Stimulated activated CD8-positive, alpha-beta memory T cell treated with anti-CD3 and anti-CD28 coated beads, Interleukin-15, amount 100 ng/mL, for 1 hour (primary cell): ENCODE measurements at regions not wholly inside any gene's neighbourhood (a gene's known extent, or its start where the extent isn't known, plus 50 kb on each side); places are given as distances from the start of the nearest gene placed in this dataset.
"Not testable (repeated sequence)": the region's sequence is repeated elsewhere in the genome, so short reads cannot be mapped to it uniquely, and the experiment has no call there.

Experiments used
- DNase-seq: peaks from one replicate; pipeline ENCODE4 v3.0.0-alpha.2; 2020; ENCODE audit warnings: low read depth

DNA sequence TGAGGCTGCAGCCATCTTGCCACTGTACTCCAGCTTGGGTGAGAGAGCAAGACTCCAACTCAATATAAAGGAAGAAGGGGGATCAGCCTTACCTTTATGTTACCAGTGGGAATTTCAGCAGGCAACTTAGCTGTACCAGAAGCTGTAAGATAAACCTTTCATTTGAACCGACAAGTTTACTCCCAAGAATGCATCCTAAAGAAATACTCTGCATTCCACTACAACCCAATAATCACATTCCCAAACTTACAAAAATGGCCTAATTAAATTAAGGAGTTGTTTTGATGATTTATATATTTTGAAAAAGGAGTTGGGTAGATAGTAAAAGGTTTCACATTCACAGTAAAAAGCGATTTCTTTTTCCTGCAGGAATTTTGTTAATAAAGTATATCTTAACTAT, 241.4 kb downstream of the TTC8 start:
- DNase-seq: no peak

DNA sequence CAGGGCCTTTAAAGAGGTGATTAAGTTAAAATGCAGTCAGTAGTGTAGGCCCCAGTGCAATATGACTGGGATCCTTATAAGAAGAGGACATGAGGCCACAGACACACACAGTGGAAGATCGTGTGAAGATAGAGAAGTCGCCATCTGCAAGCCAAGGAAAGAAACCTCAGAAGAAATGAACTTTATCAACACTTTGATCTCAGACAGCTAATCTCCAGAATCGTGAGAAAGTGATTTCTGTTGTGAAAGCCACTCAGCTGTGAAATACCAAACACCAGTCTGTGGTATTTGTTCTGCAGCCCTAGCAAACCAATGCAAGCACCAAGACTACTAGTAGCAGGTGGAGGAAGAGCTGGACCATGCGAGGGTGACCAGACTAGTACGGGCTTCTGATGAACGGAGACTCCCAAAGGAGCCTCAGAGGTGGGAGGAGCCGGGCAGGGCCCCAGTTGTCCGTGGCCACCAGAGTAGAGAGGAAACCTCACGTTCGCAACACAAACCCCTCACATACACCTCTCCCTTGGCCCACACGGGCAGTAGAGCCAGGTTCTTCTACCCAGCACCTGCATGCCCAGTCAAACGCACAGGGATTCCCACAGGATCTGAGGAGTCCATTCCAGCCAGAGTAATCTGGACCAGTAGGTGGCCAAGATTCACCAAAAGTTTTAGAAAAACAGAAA, 243.0 kb downstream of the TTC8 start:
- no peak for DNase-seq

DNA sequence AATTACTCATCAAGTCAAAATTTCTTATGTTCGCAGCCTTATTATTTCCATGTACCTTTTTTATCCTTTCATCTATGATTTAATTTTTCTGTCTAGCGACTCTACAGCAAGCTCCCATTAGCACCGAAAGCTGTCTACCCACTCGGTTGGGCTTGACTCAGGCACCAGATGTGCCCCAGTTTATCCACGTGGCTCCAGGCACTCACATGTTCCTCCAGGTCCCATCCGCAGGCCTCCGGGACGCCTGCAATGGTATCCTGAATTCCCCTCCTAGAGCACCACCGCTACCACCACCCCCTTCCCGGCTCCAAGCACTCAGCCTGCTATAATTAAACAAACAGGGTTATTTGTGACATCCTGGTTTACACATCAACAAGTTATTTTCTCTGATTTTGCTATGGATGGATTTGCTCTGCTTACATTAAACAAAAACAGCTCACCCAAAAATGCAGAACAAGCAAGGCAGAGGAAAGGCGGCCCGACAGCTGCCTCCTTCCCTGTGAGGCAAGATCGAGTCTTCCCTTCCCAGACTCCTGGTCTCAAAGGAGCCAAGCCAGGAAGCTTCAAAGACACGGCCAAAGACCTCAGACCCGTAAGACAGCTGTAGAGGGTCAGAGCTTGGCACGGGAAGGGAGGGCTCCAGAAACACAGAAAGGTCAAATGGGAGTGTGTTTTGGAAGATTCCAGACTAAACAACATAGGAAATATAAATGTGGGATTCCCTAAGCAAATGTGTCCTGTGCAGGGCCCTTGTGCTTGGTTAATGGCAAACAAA, 253.8 kb downstream of the TTC8 start:
- DNase-seq: no peak

DNA sequence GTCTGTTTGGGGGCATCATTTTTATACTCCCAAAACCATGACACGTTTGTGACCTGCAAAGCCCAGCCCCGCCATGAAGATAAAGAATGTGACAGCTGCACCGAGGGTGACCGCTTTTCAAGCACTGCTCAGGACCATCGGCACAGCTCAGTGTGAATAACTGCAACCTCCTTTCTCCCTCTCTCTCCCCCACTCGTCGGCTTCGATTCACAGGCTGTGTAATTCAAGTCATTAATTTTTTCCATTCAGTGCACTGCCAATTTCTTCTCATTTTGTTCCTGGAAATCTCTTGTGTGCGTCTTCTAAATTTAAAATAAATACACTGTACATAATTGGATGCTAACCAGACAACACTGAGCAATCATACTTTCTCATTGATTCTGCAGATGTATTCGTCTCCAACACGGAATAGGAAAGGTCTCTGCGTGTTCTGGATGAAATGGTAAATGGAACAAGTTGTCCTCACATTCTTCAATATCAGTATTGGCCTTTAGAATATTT, 260.8 kb downstream of the TTC8 start:
- DNase-seq: no peak

DNA sequence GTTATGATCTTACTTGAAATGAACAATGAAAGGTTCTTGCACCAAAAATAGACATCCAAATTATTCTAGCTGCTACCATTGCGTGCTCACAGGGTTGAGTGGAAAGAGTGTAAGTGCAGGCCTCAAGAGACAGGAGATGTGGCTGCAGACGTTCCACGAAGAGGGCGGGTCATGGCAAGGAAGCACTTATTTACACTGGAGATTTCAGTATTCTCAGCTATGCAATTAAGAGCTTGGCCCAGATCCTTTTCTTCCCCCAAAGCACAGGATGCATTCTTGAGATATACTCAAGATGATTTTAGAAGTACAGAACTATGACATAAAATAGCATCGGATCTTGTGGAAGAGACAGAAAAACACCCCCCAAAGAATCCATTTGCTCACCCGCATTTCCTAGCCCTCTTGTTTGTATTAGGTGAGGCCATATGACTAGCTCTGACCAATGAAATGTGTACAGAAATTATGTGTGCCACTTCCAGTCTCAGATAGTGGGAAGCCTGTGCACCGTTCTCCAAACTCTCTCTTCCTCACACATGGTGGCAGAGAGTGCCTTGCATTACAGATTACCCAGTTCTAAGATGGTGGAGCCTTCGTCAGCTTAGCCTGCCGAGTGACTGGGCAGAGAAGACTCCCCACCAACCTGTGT, 261.4 kb downstream of the TTC8 start:
- no peak for DNase-seq

DNA sequence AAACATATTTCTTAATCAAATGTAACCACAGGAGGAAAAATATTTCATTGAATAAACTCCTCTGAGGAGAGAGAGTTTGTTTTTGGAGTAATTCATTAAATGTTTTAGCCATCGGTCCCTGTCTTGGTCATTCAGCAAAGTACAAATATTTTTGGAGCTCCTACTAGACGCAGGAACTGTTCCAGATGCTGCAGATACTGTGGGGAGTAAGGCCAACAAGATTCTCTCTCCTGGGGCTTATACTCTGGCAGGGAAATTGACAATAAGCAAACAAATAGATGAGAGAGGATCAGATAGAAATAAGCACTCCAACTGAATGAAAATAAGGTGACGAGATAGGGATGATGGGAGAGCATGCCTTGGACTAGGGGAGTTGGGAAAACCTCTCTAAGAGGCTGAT, 264.1 kb downstream of the TTC8 start:
- DNase-seq: no peak

DNA sequence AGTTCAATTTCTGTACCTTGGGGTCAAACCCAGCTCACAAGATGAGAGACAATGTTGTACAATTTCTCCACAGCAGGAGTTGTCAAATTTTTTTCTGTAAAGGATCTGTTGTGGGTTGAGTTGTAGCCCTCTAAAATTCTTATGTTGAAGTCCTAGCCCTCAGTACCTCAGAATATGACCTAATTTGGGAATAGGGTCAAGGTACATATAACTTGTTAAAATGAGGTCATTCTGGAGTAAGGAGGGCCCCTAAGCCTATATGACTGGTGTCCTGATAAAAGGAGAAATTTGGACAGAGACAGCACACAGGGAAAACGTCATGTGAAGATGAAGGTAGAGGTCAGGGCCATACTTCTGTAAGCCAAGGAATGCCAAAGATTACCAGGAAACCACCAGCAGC, 264.9 kb downstream of the TTC8 start:
- DNase-seq: no peak

DNA sequence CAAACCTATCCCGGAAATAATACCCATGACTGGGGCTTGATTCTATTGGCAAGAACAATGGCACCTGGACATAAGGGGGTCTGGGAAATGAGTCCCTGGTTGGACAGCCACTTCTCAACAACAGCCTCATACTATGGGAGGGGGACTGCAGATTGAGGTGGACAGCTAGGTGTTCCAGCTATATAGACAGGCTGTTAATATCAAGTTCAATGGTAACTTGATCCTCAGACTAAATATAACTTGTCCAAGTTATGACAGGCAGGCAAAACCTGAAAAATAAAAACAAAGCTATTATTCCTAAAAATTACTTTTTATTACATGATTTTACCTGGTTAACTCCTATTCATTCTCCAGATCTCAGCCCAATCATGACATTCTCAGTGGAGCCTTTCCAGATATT, 267.3 kb downstream of the TTC8 start:
- DNase-seq: no peak

DNA sequence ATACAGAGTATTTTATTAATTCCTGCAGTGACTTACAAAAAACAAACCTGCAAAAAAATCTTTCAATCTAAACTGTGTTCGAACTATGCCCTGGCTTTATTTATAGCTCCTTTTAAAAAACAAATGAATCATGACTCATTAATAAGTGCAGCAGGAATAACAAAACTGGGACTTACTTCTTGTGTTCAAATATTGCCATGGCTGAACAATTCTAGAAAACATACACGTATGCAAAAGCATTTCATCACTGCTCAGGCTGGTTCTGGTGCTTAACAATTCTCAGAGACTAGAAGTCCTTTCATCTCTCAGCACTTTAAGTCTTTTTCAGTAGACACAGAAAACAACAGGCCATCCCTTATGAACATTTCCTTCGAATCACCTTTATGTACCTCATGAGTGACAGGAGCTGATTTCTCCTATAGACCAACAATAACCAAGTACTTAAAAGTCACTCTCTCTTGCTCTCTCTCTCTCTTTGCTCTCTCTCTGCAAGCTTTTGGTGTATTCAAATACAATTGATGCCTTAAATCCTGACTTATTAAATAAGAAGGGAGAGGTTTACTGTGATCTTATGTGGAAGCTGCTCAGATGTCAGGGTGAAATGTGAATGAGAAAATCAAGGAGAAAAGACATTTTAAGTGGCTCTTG, 268.8 kb downstream of the TTC8 start:
- no peak for DNase-seq

DNA sequence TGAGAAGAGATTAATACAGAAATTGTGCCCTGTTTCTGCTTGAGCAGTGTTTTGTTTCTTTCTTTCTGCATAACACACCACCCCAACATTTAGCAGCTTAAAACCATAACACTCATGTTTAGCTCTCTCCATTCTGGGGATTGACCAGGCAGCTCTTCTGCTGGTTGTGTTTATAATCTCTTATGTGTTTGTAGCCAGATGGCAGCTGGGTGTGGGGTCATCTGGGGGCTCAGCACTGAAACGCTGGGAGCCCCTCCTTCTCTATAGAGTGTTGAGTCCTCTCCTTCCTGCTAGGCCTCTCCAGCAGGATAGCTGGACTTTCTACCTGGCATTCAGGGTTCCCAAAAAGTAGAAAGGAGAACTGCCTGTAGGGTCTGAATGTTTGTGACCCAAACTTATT, 270.6 kb downstream of the TTC8 start:
- no peak for DNase-seq

DNA sequence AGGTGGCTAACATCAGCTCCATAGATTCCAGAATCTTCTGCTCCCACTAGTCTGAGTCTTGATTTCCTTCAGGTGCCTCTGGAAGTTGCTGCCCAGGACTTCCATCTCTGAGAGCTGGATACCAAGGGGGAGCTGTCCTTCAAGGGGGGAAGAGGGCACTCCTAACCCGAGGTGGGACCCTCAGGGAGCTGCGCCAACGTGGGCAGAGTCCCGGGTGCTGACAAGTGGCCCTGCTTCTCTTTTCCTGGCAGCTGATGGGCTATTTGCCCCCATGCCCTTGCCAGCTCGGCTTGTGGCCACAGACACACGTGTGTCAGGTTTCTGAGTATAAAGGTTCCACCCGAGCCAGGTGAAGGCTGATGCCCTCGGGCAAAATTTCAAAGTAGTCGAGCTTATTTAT, 272.5 kb downstream of the TTC8 start:
- DNase-seq: no peak

DNA sequence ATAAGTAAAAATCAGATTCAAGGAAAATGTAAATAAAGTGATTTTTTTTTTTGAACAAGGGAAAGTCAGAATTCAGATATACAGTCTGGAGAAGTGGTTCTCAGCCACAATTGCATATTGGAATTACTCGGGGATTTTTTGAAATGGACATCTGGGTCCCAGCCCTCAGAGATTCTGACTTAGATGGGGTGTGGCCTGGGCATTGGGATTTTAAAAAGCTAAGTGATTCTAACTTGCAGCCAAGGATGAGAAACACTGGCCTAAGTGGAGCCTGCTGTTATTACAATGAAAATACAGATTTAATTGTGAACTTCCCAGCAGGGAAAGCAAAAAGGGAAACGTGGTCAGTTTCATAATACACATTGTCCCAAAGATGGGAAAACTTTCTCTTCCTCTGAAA, 273.8 kb downstream of the TTC8 start:
- DNase-seq: no peak

DNA sequence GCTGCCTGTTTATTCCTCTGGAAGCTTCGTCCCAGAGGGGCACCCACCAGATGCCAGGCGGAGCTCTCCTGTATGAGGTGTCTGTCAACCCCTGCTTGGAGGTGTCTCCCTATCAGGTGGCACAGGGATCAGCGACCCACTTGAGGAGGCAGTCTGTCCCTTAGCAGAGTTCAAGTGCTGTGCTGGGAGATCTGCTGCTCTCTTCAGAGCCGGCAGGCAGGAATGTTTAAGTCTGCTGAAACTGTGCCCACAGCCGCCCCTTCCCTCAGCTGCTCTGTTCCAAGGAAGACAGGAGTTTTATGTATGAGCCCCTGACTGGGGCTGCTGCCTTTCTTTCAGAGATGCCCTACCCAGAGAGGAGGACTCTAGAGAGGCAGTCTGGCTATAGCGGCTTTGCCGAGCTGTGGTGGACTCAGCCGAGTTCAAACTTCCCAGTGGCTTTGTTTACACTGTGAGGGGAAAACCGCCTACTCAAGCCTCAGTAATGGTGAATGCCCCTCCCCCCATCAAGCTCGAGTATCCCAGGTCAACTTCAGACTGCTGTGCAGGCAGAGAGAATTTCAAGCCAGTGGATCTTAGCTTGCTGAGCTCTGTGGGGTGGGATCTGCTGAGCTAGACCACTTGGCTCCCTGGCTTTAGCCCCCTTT, 279.8 kb downstream of the TTC8 start:
- DNase-seq: not testable (repeated sequence)

DNA sequence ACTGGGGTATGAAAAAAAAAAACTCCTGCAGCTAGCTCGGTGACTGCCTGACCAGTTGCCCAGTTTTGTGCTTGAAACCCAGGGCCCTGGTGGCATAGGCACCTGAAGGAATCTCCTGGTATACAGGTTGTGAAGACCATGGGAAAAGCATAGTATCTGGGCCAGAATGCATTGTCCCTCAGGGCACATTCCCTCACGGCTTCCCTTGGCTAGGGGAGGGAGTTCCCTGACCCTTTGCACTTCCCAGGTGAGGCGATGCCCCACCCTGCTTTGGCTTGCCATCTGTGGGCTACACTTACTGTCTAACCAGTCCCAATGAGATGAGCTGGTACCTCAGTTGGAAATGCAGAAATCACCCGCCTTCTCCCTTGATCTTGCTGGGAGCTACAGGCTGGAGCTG, 280.4 kb downstream of the TTC8 start:
- not testable (repeated sequence) for DNase-seq
